HepG2 (cell line): ENCODE measurements at regions not wholly inside any gene's neighbourhood (a gene's known extent, or its start where the extent isn't known, plus 50 kb on each side); places are given as distances from the start of the nearest gene placed in this dataset.
"Not testable (repeated sequence)": the region's sequence is repeated elsewhere in the genome, so short reads cannot be mapped to it uniquely, and the experiment has no call there.

ENCODE experiments used
- ATAC-seq: fragments of 200-7000 bp; cut with Tn5 transposase; 3 replicates; pipeline ENCODE4 v1.9.1; 2020; ENCODE audit warnings: mild to moderate bottlenecking, moderate library complexity
- BruUV-seq: library from RNA; stranded (reverse); fragments of 400-500 nt; replicated peaks from 2 replicates; lab custom pipeline; 2021; lab: Mats Ljungman, UMichigan
- CTCF ChIA-PET: fragments of 300-600 bp; formaldehyde crosslinking; extraction: SDS; loops from one replicate; lab custom pipeline; 2021; ENCODE audit warnings: low total read pairs, inconsistent platforms, low intra/inter-chr PET ratio; lab: Yijun Ruan, JAX
- POLR2A ChIA-PET: fragments of 350-600 bp; sonication (Branson Sonifier 250); formaldehyde crosslinking; loops from one replicate; lab custom pipeline; 2020; ENCODE audit warnings: antibody characterized with exemption, inconsistent platforms; lab: Yijun Ruan, JAX
- DNase-seq: peaks from one replicate; pipeline ENCODE4 v3.0.0-alpha.2; 2015; ENCODE audit warnings: low spot score
- FAIRE-seq: peaks from 3 replicates; lab custom pipeline; 2011; peaks lifted over from hg19 to GRCh38; lab: Jason Lieb, UNC
- H2AFZ ChIP-seq: one replicate; pipeline ENCODE4 v1.6.1; 2011; ENCODE audit warnings: low read length, inconsistent platforms
- H3K27ac ChIP-seq: fragments of 300-600 bp; 3 replicates; pipeline ENCODE4 v1.8.0; 2011; ENCODE audit warnings: mixed run types, mild to moderate bottlenecking, mixed read lengths, low read length, inconsistent platforms; ENCODE audit not compliant: insufficient read depth; ENCODE audit errors: extremely low read length
- H3K27me3 ChIP-seq, 2 experiments: fragments of 200-600 bp in 1 of 2; 2 replicates in 1 of 2; 3 replicates in 1 of 2; pipeline versions ENCODE4 v1.6.0 to v1.8.0; 2011; ENCODE audit warnings: low read length in 2 of 2, mild to moderate bottlenecking in 2 of 2, moderate library complexity in 2 of 2, inconsistent platforms in 1 of 2; ENCODE audit not compliant: insufficient read depth in 2 of 2, control insufficient read depth in 1 of 2
- H3K36me3 ChIP-seq, 2 experiments: fragments of 200-600 bp in 1 of 2; replicated peaks in 1 of 2; 2 replicates in 1 of 2; 3 replicates in 1 of 2; pipeline versions ENCODE4 v1.5.1 to v1.8.0; 2011; ENCODE audit warnings: low read length in 2 of 2, inconsistent platforms in 1 of 2; ENCODE audit not compliant: insufficient read depth in 2 of 2, control insufficient read depth in 1 of 2
- H3K4me1 ChIP-seq: 2 replicates; pipeline ENCODE4 v1.5.1; 2012; ENCODE audit warnings: low read length, inconsistent platforms; ENCODE audit not compliant: insufficient read depth
- H3K4me2 ChIP-seq: 2 replicates; pipeline ENCODE4 v1.6.0; 2011; ENCODE audit warnings: low read depth, low read length, inconsistent platforms
- H3K4me3 ChIP-seq, 3 experiments: fragments of 200-600 bp in 1 of 3; sonication (generic), shearing (Covaris generic) in 1 of 3; replicated peaks in 1 of 3; 2 replicates each; pipeline ENCODE4 v1.5.1; 2011 to 2016; ENCODE audit warnings: low read length in 3 of 3, inconsistent platforms in 2 of 3, low read depth in 2 of 3, mild to moderate bottlenecking in 2 of 3, control low read depth in 1 of 3, mixed read lengths in 1 of 3; ENCODE audit not compliant: insufficient read depth in 1 of 3
- H3K79me2 ChIP-seq: one replicate; pipeline ENCODE4 v1.6.1; 2011; ENCODE audit warnings: low read length, inconsistent platforms; ENCODE audit not compliant: insufficient read depth
- H3K9ac ChIP-seq: 2 replicates; pipeline ENCODE4 v1.6.0; 2011; ENCODE audit warnings: mild to moderate bottlenecking, low read depth, low read length, inconsistent platforms; ENCODE audit not compliant: insufficient read depth
- H3K9me3 ChIP-seq: 2 replicates; pipeline ENCODE4 v1.5.1; 2012; ENCODE audit warnings: mild to moderate bottlenecking, low read length
- H4K20me1 ChIP-seq: 2 replicates; pipeline ENCODE4 v1.6.0; 2011; ENCODE audit warnings: inconsistent platforms, mild to moderate bottlenecking, low read length, moderate library complexity; ENCODE audit not compliant: insufficient read depth
- AHDC1 ChIP-seq: sonication (generic); formaldehyde crosslinking; IDR thresholded peaks from 2 replicates; pipeline ENCODE4 v1.5.1; 2020; ENCODE audit warnings: mild to moderate bottlenecking, missing genetic modification reagents, borderline replicate concordance
- FOSL2 ChIP-seq: sonication (generic); formaldehyde crosslinking; IDR thresholded peaks from 2 replicates; pipeline ENCODE4 v1.4.0; 2020; ENCODE audit warnings: missing genetic modification reagents
- FOXA1 ChIP-seq, 2 experiments: fragments of 450-650 bp in 1 of 2; sonication (generic) in 1 of 2; formaldehyde crosslinking in 1 of 2; IDR thresholded peaks; 2 replicates each; pipeline versions ENCODE4 v1.4.0 to v1.6.1; 2016 to 2020; ENCODE audit warnings: missing genetic modification reagents in 1 of 2
- HNF4G ChIP-seq, 2 experiments: sonication (generic) in 1 of 2; formaldehyde crosslinking in 1 of 2; IDR thresholded peaks; 2 replicates each; pipeline versions ENCODE4 v1.4.0 to v1.6.1; 2011 to 2020; ENCODE audit warnings: borderline replicate concordance in 2 of 2, low read depth in 2 of 2, mild to moderate bottlenecking in 2 of 2, low read length in 1 of 2, missing genetic modification reagents in 1 of 2, moderate library complexity in 1 of 2
- MAFF ChIP-seq: IDR thresholded peaks from 2 replicates; pipeline ENCODE4 v1.6.1; 2011; ENCODE audit warnings: low read depth, low read length, improper control_type of control experiment
- SOX6 ChIP-seq, 2 experiments: fragments of 450-650 bp in 1 of 2; sonication (generic) in 1 of 2; formaldehyde crosslinking in 1 of 2; IDR thresholded peaks; 2 replicates each; pipeline versions ENCODE4 v1.4.0 to v1.6.1; 2017 to 2020; ENCODE audit warnings: antibody characterized with exemption in 1 of 2, mild to moderate bottlenecking in 1 of 2, missing genetic modification reagents in 1 of 2
- STAG1 ChIP-seq: sonication (generic); formaldehyde crosslinking; IDR thresholded peaks from 2 replicates; pipeline ENCODE4 v1.4.0; 2020; ENCODE audit warnings: missing genetic modification reagents
- TOPORS ChIP-seq: sonication (generic); formaldehyde crosslinking; IDR thresholded peaks from 2 replicates; pipeline ENCODE4 v1.8.0; 2023; ENCODE audit warnings: mild to moderate bottlenecking, missing genetic modification reagents
- WGBS: methylation state at CpG from one replicate; pipeline ENCODE4 v1.1.6; 2017; ENCODE audit warnings: low lambda C conversion rate; 5-methylcytosine and 5-hydroxymethylcytosine counted together
- in situ Hi-C: cut with HindIII; loops from 2 replicates; pipeline ENCODE4 v1.10.0; 2017; ENCODE audit warnings: low pct_unique_long_range_greater_than_20kb; ENCODE audit not compliant: extremely low pct_ligation_motif_present
- intact Hi-C: fragments of 100-400 bp; cut with micrococcal nuclease; formaldehyde crosslinking; loops from one replicate; pipeline ENCODE4 v1.10.0; 2022; ENCODE audit not compliant: unreplicated experiment
- TF ChIP-seq, protein P1 (sequence below): sonication (generic); formaldehyde crosslinking; conservative IDR thresholded peaks from 2 replicates; pipeline ENCODE4 v1.4.0; 2020; ENCODE audit warnings: mild to moderate bottlenecking, missing genetic modification reagents, moderate library complexity
- TF ChIP-seq, protein P2 (sequence below): sonication (generic); formaldehyde crosslinking; IDR thresholded peaks from 2 replicates; pipeline ENCODE4 v1.4.0; 2020; ENCODE audit warnings: missing genetic modification reagents, borderline replicate concordance
- TF ChIP-seq, protein P3 (sequence below): sonication (generic); IDR thresholded peaks from 2 replicates; pipeline ENCODE4 v1.6.1; 2016; ENCODE audit warnings: low read depth, borderline replicate concordance

DNA sequence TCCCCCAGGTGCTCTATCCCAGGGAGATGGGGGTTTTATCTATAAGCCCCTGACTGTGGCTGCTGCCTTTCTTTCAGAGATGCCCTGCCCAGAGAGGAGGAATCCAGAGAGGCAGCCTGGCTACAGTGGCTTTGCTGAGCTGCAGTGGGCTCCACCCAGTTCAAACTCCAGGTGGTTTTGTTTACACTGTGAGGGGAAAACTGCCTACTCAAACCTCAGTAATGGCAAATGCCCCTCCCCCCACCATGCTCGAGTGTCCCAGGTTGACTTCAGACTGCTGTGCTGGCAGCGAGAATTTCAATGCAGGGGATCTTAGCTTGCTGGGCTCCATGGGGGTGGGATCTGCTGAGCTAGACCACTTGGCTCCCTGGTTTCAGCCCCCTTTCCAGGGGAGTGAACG is 419.6 kb upstream of the CASK start:
- ATAC-seq (peak; percentile 79), DNase-seq (peak; percentile 72)
- CTCF ChIA-PET; intact Hi-C loops; H4K20me1 ChIP-seq; H3K4me3 ChIP-seq; H3K36me3 ChIP-seq; H3K9ac ChIP-seq; H2AFZ ChIP-seq; POLR2A ChIA-PET; H3K27ac ChIP-seq; H3K79me2 ChIP-seq; BruUV-seq; H3K27me3 ChIP-seq; FAIRE-seq; H3K9me3 ChIP-seq; in situ Hi-C loops; TF ChIP-seq HNF4G (CRISPR knock-in tag; IDR thresholded peaks at IDR 0.05; ENCODE audit: borderline replicate concordance, low read depth); FOXA1 (IDR thresholded peaks at IDR 0.05); SOX6 (IDR thresholded peaks at IDR 0.05): not testable (repeated sequence)
- WGBS = no CpG with 5 or more reads among the region's 3 CpGs
- Histone ChIP-seq H3K4me1 (peaks cover 14% of the 10 kb centered on the region), H3K4me2 (peak overlapping the region; percentile 32; the same call in 1 of the 2 replicates)
- TF ChIP-seq FOSL2 (CRISPR knock-in tag) (0 out of 2 replicates have a peak, but pooled peaks have one; percentile 19), AHDC1 (peak; percentile 69), HNF4G (IDR thresholded peaks at IDR 0.05; ENCODE audit: borderline replicate concordance, low read depth, low read length) (peak; percentile 46; the same call in 1 of the 2 replicates), TOPORS (CRISPR knock-in tag) (0 out of 2 replicates have a peak, but pooled peaks have one; percentile 36), STAG1 (CRISPR knock-in tag) (peak; percentile 5; the same call in 1 of the 2 replicates), FOXA1 (CRISPR knock-in tag; IDR thresholded peaks at IDR 0.05) (peak; percentile 43; the same call in 1 of the 2 replicates), SOX6 (CRISPR knock-in tag; IDR thresholded peaks at IDR 0.05) (peak; percentile 24; the same call in 1 of the 2 replicates), MAFF (peak; percentile 20; the same call in 1 of the 2 replicates)
- TF ChIP-seq, protein P1, sequence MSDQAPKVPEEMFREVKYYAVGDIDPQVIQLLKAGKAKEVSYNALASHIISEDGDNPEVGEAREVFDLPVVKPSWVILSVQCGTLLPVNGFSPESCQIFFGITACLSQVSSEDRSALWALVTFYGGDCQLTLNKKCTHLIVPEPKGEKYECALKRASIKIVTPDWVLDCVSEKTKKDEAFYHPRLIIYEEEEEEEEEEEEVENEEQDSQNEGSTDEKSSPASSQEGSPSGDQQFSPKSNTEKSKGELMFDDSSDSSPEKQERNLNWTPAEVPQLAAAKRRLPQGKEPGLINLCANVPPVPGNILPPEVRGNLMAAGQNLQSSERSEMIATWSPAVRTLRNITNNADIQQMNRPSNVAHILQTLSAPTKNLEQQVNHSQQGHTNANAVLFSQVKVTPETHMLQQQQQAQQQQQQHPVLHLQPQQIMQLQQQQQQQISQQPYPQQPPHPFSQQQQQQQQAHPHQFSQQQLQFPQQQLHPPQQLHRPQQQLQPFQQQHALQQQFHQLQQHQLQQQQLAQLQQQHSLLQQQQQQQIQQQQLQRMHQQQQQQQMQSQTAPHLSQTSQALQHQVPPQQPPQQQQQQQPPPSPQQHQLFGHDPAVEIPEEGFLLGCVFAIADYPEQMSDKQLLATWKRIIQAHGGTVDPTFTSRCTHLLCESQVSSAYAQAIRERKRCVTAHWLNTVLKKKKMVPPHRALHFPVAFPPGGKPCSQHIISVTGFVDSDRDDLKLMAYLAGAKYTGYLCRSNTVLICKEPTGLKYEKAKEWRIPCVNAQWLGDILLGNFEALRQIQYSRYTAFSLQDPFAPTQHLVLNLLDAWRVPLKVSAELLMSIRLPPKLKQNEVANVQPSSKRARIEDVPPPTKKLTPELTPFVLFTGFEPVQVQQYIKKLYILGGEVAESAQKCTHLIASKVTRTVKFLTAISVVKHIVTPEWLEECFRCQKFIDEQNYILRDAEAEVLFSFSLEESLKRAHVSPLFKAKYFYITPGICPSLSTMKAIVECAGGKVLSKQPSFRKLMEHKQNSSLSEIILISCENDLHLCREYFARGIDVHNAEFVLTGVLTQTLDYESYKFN (CRISPR knock-in tag) = peak; percentile 76
- TF ChIP-seq, protein P2, sequence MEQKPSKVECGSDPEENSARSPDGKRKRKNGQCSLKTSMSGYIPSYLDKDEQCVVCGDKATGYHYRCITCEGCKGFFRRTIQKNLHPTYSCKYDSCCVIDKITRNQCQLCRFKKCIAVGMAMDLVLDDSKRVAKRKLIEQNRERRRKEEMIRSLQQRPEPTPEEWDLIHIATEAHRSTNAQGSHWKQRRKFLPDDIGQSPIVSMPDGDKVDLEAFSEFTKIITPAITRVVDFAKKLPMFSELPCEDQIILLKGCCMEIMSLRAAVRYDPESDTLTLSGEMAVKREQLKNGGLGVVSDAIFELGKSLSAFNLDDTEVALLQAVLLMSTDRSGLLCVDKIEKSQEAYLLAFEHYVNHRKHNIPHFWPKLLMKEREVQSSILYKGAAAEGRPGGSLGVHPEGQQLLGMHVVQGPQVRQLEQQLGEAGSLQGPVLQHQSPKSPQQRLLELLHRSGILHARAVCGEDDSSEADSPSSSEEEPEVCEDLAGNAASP (CRISPR knock-in tag) = peak; percentile 61; the same call in 1 of the 2 replicates
- TF ChIP-seq, protein P3, sequence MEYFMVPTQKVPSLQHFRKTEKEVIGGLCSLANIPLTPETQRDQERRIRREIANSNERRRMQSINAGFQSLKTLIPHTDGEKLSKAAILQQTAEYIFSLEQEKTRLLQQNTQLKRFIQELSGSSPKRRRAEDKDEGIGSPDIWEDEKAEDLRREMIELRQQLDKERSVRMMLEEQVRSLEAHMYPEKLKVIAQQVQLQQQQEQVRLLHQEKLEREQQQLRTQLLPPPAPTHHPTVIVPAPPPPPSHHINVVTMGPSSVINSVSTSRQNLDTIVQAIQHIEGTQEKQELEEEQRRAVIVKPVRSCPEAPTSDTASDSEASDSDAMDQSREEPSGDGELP = peak; percentile 14; the same call in 1 of the 2 replicates
